Right atrium auricular region (tissue), 2 donors: ENCODE measurements at regions not wholly inside any gene's neighbourhood (a gene's known extent, or its start where the extent isn't known, plus 50 kb on each side); places are given as distances from the start of the nearest gene placed in this dataset.

Experiments
- DNase-seq: peaks from one replicate; pipeline ENCODE4 v3.0.0-alpha.2; 2019; ENCODE audit warnings: low spot score
- H3K27ac ChIP-seq, 2 donors: fragments of 200-600 bp; sonication (generic); 1 replicate in 1 of 2; 2 replicates in 1 of 2; pipeline ENCODE4 v1.5.1; 2016 to 2019
- H3K27me3 ChIP-seq, 2 donors: fragments of 200-600 bp; sonication (generic); one replicate each; pipeline versions ENCODE4 v1.5.1 to v1.6.0; 2017 to 2019
- H3K36me3 ChIP-seq: fragments of 200-600 bp; sonication (generic); one replicate; pipeline ENCODE4 v1.5.1; 2016
- H3K4me1 ChIP-seq, 2 donors: fragments of 200-600 bp; sonication (generic); one replicate each; pipeline versions ENCODE4 v1.5.1 to v1.6.0; 2017 to 2019
- H3K4me3 ChIP-seq, 2 donors: fragments of 200-600 bp; sonication (generic); 1 replicate in 1 of 2; 2 replicates in 1 of 2; pipeline ENCODE4 v1.5.1; 2017 to 2019; ENCODE audit warnings: mild to moderate bottlenecking in 1 of 2, moderate library complexity in 1 of 2
- H3K9me3 ChIP-seq, 2 donors: fragments of 200-600 bp; sonication (generic); one replicate each; pipeline ENCODE4 v1.5.1; 2019
- CTCF ChIP-seq, 2 donors: fragments of 200-600 bp; sonication (generic); IDR thresholded peaks; one replicate each; pipeline ENCODE4 v1.5.1; 2019; ENCODE audit warnings: antibody characterized with exemption in 2 of 2

- H3K27ac ChIP-seq, result peak overlapping the region; percentile 50 to 70
- H3K9me3 ChIP-seq, result no peaks in the 10 kb centered on the region
- TF ChIP-seq CTCF (IDR thresholded peaks at IDR 0.05), result no peak
- no peaks in the 10 kb centered on the region for H3K4me1 ChIP-seq
- H3K27me3 ChIP-seq, result no peaks in the 10 kb centered on the region
- H3K36me3 ChIP-seq, result no peaks in the 10 kb centered on the region
- no peak for DNase-seq
- no peak overlapping the region for H3K4me3 ChIP-seq
These were observed 82.6 kb upstream of the TANK start for GRCh38 chr2:161077367-161078210.

GRCh38 chr2:161078211-161078539 lies 82.1 kb upstream of the TANK start:
- H3K4me1 ChIP-seq, result no peaks in the 10 kb centered on the region
- peak overlapping the region; percentile 50 to 70 for H3K27ac ChIP-seq
- H3K4me3 ChIP-seq, result no peak overlapping the region
- no peak for TF ChIP-seq CTCF (IDR thresholded peaks at IDR 0.05)
- no peaks in the 10 kb centered on the region for H3K36me3 ChIP-seq
- DNase-seq, result no peak
- no peaks in the 10 kb centered on the region for H3K9me3 ChIP-seq
- H3K27me3 ChIP-seq, result no peaks in the 10 kb centered on the region

- Histone ChIP-seq H3K4me3 (no peak overlapping the region), H3K9me3 (no peaks in the 10 kb centered on the region), H3K27me3 (no peaks in the 10 kb centered on the region), H3K4me1 (no peaks in the 10 kb centered on the region), H3K27ac (no peak overlapping the region), H3K36me3 (no peaks in the 10 kb centered on the region)
- TF ChIP-seq CTCF (IDR thresholded peaks at IDR 0.05), result no peak
- no peak for DNase-seq
These were observed 75.1 kb upstream of the TANK start for GRCh38 chr2:161085149-161085548.

- Histone ChIP-seq H3K4me1 (no peaks in the 10 kb centered on the region), H3K27ac (no peak overlapping the region), H3K4me3 (no peak overlapping the region), H3K36me3 (no peaks in the 10 kb centered on the region), H3K9me3 (no peaks in the 10 kb centered on the region), H3K27me3 (no peaks in the 10 kb centered on the region)
- no peak for TF ChIP-seq CTCF (IDR thresholded peaks at IDR 0.05)
- DNase-seq, result no peak
These were observed 71.4 kb upstream of the TANK start for GRCh38 chr2:161088658-161089350.

GRCh38 chr2:161090411-161090810 lies 69.8 kb upstream of the TANK start:
- no peak for DNase-seq

More at GRCh38 chr2:161090411-161090810, 69.8 kb upstream of the TANK start:
- Histone ChIP-seq H3K27me3 (no peaks in the 10 kb centered on the region), H3K9me3 (no peaks in the 10 kb centered on the region), H3K4me1 (no peaks in the 10 kb centered on the region), H3K36me3 (no peaks in the 10 kb centered on the region), H3K4me3 (no peak overlapping the region), H3K27ac (no peak overlapping the region)
- TF ChIP-seq CTCF (IDR thresholded peaks at IDR 0.05), result no peak
